HL-60 (cell line): ENCODE measurements at regions not wholly inside any gene's neighbourhood (a gene's known extent, or its start where the extent isn't known, plus 50 kb on each side); places are given as distances from the start of the nearest gene placed in this dataset.

ENCODE experiments used
- DNase-seq, 2 experiments: peaks; one replicate each; pipeline ENCODE4 v3.0.0-alpha.2; 2010 to 2020; ENCODE audit warnings: low read depth in 1 of 2, low spot score in 1 of 2
- H3K27ac ChIP-seq: fragments of 250-450 bp; sonication (Bioruptor Pico); replicated peaks from 2 replicates; pipeline ENCODE4 v1.5.1; 2020; ENCODE audit warnings: mild to moderate bottlenecking, moderate library complexity
- H3K27me3 ChIP-seq: fragments of 250-450 bp; sonication (Bioruptor Pico); 2 replicates; pipeline ENCODE4 v1.5.1; 2021; ENCODE audit warnings: mild to moderate bottlenecking, moderate library complexity; ENCODE audit not compliant: insufficient read depth, poor library complexity, severe bottlenecking
- H3K4me3 ChIP-seq: replicated peaks from 2 replicates; pipeline ENCODE4 v1.5.1; 2011; ENCODE audit warnings: mild to moderate bottlenecking, control low read depth, low read length; ENCODE audit not compliant: insufficient read depth
- GABPA ChIP-seq: IDR thresholded peaks from 2 replicates; pipeline ENCODE4 v1.6.1; 2012; ENCODE audit warnings: low read depth
- POLR2AphosphoS5 ChIP-seq: IDR thresholded peaks from 2 replicates; pipeline ENCODE4 v1.6.1; 2012; ENCODE audit warnings: low read depth
- REST ChIP-seq: IDR thresholded peaks from 2 replicates; pipeline ENCODE4 v1.6.1; 2012; ENCODE audit warnings: low read depth; ENCODE audit not compliant: insufficient replicate concordance
- SPI1 ChIP-seq: IDR thresholded peaks from 2 replicates; pipeline ENCODE4 v1.6.1; 2012; ENCODE audit warnings: low read depth, mild to moderate bottlenecking, borderline replicate concordance
- TF ChIP-seq, protein P1 (sequence below): IDR thresholded peaks from one replicate; pipeline ENCODE4 v1.5.1; 2011; ENCODE audit warnings: low read length, control low read depth, inconsistent platforms; ENCODE audit not compliant: insufficient read depth

- TF ChIP-seq GABPA (no peak), SPI1 (no peak), POLR2AphosphoS5 (no peak), REST (no peak)
- TF ChIP-seq, protein P1, sequence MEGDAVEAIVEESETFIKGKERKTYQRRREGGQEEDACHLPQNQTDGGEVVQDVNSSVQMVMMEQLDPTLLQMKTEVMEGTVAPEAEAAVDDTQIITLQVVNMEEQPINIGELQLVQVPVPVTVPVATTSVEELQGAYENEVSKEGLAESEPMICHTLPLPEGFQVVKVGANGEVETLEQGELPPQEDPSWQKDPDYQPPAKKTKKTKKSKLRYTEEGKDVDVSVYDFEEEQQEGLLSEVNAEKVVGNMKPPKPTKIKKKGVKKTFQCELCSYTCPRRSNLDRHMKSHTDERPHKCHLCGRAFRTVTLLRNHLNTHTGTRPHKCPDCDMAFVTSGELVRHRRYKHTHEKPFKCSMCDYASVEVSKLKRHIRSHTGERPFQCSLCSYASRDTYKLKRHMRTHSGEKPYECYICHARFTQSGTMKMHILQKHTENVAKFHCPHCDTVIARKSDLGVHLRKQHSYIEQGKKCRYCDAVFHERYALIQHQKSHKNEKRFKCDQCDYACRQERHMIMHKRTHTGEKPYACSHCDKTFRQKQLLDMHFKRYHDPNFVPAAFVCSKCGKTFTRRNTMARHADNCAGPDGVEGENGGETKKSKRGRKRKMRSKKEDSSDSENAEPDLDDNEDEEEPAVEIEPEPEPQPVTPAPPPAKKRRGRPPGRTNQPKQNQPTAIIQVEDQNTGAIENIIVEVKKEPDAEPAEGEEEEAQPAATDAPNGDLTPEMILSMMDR = no peak
- Histone ChIP-seq H3K27me3 (no peaks in the 10 kb centered on the region), H3K27ac (no peak overlapping the region), H3K4me3 (no peak overlapping the region)
- DNase-seq = no peak
Observed at GRCh38 chr17:13302419-13302818, 284.6 kb upstream of the ELAC2 start.

DNA sequence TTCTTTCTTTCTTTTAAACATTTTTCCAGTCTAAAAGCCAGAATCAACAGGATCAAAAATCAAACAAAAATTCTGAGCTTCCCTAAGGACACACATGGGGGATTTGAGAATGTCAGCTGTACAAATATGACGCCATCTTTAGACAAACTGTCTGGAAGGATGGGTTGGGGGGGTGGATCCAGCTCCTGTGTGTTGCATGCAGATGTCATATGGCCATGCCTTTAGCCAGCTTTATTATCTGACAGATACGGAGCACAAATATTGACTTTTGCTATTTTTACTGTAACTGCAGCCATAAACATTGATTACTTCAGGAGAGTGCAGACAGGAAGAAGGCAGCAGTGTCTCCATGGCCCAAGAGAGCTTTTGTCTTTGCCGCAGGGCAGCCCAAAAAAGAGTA lies 279.4 kb upstream of the ELAC2 start:
- H3K27me3 ChIP-seq = no peaks in the 10 kb centered on the region
- H3K27ac ChIP-seq = no peak overlapping the region
- DNase-seq = no peak
- TF ChIP-seq, protein P1 = no peak
- TF ChIP-seq GABPA = no peak
- no peak for TF ChIP-seq REST
- no peak for TF ChIP-seq POLR2AphosphoS5
- TF ChIP-seq SPI1 = no peak
- H3K4me3 ChIP-seq = no peak overlapping the region

DNA sequence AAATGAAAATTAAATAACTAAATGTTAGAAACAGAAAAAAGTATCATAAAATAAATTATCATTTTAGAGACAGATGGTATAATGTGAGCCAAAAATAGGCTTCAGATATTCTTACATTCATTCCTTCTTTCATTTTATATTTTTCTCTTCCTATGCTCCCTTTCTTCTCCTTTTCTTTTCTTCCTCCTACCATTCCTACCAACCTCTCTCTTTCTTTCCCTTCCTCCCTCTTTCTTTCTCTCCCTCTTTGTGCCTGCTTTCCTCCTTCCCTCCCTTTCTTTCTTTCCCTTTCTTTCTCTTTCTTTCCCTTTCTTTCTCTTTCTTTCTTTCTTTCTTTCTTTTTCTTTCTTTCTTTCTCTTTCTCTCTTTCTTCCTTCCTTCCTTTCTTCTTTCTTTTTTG lies 275.6 kb upstream of the ELAC2 start:
- DNase-seq = no peak
- TF ChIP-seq REST (no peak), SPI1 (no peak), POLR2AphosphoS5 (no peak), GABPA (no peak)
- TF ChIP-seq, protein P1 = no peak
- Histone ChIP-seq H3K4me3 (no peak overlapping the region), H3K27me3 (no peaks in the 10 kb centered on the region), H3K27ac (no peak overlapping the region)
